ENCODE measurements at regions not wholly inside any gene's neighbourhood (a gene's known extent, or its start where the extent isn't known, plus 50 kb on each side); places are given as distances from the start of the nearest gene placed in this dataset.

DNA sequence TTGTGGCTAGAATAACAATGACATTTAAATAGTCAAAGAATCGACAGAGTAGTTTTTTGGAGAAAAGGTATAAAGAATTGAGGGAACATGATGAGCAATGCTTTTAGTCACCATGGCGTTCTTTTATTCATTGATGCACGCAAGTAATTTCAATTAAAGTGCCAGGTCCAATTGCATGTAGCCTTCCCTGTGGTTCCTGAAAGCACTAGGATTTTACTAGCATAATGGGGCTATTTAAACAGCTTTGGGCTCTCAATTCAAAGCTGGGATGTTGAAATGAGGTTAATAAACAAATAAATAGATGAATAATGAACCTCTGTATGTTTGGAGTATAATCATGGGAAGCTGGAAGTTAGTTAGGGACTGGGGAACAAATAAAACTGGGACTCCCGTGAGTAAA, 121.2 kb upstream of the GAP43 start:
- Histone ChIP-seq H2AFZ (ENCODE audit: low read length) (no peak overlapping the region), H3K79me1 (ENCODE audit: insufficient read depth, low read depth, low read length, poor library complexity, severe bottlenecking) (no peaks in the 10 kb centered on the region), H4K5ac (ENCODE audit: insufficient read length, low read depth, low read length) (no peak overlapping the region), H4K20me1 (ENCODE audit: control insufficient read depth, insufficient read depth, insufficient read length) (no peaks in the 10 kb centered on the region), H3K4ac (ENCODE audit: low read depth, low read length) (no peak overlapping the region), H3K23ac (ENCODE audit: insufficient read length, low read depth, low read length) (no peak overlapping the region), H3K27me3 (ENCODE audit: insufficient read depth, low read length) (no peaks in the 10 kb centered on the region), H2BK12ac (ENCODE audit: insufficient read length, low read depth, low read length) (no peak overlapping the region), H2BK5ac (ENCODE audit: insufficient read length, low read length) (no peak overlapping the region), H3K14ac (ENCODE audit: insufficient read depth, low read length) (no peak overlapping the region), H3K56ac (ENCODE audit: insufficient read length, low read depth, low read length) (no peak overlapping the region), H2BK120ac (ENCODE audit: low read depth, low read length, poor library complexity, severe bottlenecking) (no peak overlapping the region), H3K4me1 (ENCODE audit: insufficient read depth, low read length) (peaks cover 3% of the 10 kb centered on the region; the same call in 1 of the 2 replicates), H4K8ac (replicated peaks; ENCODE audit: insufficient read length, low read depth, low read length) (no peak overlapping the region), H4K91ac (ENCODE audit: insufficient read length, low read depth, low read length) (no peak overlapping the region), H2BK15ac (ENCODE audit: low read depth, low read length) (no peak overlapping the region), H3K23me2 (ENCODE audit: insufficient read length, low read depth, low read length, poor library complexity, severe bottlenecking) (no peaks in the 10 kb centered on the region), H3K9ac (ENCODE audit: extremely low read depth, insufficient read length, low read length) (no peak overlapping the region), H3K9me3 (ENCODE audit: control insufficient read depth, low read depth, low read length) (no peaks in the 10 kb centered on the region), H3K79me2 (ENCODE audit: insufficient read depth, low read length) (no peaks in the 10 kb centered on the region), H3K27ac (ENCODE audit: insufficient read length, low read depth, low read length) (no peak overlapping the region), H2AK5ac (ENCODE audit: insufficient read length, low read length) (no peak overlapping the region), H3K4me2 (ENCODE audit: insufficient read depth, insufficient read length, low read length) (no peak overlapping the region), H3K18ac (ENCODE audit: insufficient read length, low read depth, low read length) (no peak overlapping the region), H2BK20ac (ENCODE audit: low read depth, low read length, poor library complexity, severe bottlenecking) (no peak overlapping the region), H3T11ph (ENCODE audit: low read length) (no peak overlapping the region)
- Mint-ChIP-seq H3K36me3 (ENCODE audit: insufficient read depth in 1 of 3, low read depth in 3 of 3) (peaks cover 10 to 14% (median 11%) of the 10 kb centered on the region in 3 experiments), H3K4me1 (peaks cover 0 to 15% of the 10 kb centered on the region in 2 experiments; a peak in 3 of 4 replicates), H3K9me3 (peaks cover 16 to 19% of the 10 kb centered on the region in 2 experiments), H3K27me3 (ENCODE audit: low read depth) (peaks cover 1% of the 10 kb centered on the region; the same call in 1 of the 2 replicates), H3K4me3 (no peak overlapping the region), H3K27ac (no peak overlapping the region)
- no CpG with 5 or more reads among the region's 4 CpGs for WGBS (ENCODE audit: extremely low coverage, insufficient read length, low lambda C conversion rate)
- TF ChIP-seq, protein P1, sequence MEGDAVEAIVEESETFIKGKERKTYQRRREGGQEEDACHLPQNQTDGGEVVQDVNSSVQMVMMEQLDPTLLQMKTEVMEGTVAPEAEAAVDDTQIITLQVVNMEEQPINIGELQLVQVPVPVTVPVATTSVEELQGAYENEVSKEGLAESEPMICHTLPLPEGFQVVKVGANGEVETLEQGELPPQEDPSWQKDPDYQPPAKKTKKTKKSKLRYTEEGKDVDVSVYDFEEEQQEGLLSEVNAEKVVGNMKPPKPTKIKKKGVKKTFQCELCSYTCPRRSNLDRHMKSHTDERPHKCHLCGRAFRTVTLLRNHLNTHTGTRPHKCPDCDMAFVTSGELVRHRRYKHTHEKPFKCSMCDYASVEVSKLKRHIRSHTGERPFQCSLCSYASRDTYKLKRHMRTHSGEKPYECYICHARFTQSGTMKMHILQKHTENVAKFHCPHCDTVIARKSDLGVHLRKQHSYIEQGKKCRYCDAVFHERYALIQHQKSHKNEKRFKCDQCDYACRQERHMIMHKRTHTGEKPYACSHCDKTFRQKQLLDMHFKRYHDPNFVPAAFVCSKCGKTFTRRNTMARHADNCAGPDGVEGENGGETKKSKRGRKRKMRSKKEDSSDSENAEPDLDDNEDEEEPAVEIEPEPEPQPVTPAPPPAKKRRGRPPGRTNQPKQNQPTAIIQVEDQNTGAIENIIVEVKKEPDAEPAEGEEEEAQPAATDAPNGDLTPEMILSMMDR (conservative IDR thresholded peaks at IDR 0.05) = no peak
- DNase-seq = no peak

Data from H9 (cell line).